HEK293T (cell line): ENCODE measurements at regions not wholly inside any gene's neighbourhood (a gene's known extent, or its start where the extent isn't known, plus 50 kb on each side); places are given as distances from the start of the nearest gene placed in this dataset.

Source experiments
- BHLHE40 ChIP-seq: fragments of 450-650 bp; IDR thresholded peaks from 2 replicates; pipeline ENCODE4 v1.6.1; 2016; ENCODE audit warnings: mild to moderate bottlenecking, moderate library complexity, borderline replicate concordance
- CTBP1 ChIP-seq: fragments of 450-650 bp; IDR thresholded peaks from 2 replicates; pipeline ENCODE4 v1.6.1; 2016; ENCODE audit warnings: borderline replicate concordance
- ELF4 ChIP-seq: fragments of 450-650 bp; IDR thresholded peaks from 2 replicates; pipeline ENCODE4 v1.6.1; 2017; ENCODE audit warnings: antibody characterized with exemption
- FOXA1 ChIP-seq: fragments of 450-650 bp; IDR thresholded peaks from 2 replicates; pipeline ENCODE4 v1.6.1; 2016; ENCODE audit warnings: mild to moderate bottlenecking
- FOXK2 ChIP-seq: fragments of 450-650 bp; IDR thresholded peaks from 2 replicates; pipeline ENCODE4 v1.6.1; 2016; ENCODE audit warnings: mild to moderate bottlenecking
- FOXM1 ChIP-seq: fragments of 450-650 bp; IDR thresholded peaks from 2 replicates; pipeline ENCODE4 v1.6.1; 2017; ENCODE audit warnings: mild to moderate bottlenecking, borderline replicate concordance
- L3MBTL2 ChIP-seq: fragments of 450-650 bp; conservative IDR thresholded peaks from 2 replicates; pipeline ENCODE4 v1.6.1; 2016; ENCODE audit warnings: mild to moderate bottlenecking
- NFRKB ChIP-seq: fragments of 450-650 bp; IDR thresholded peaks from 2 replicates; pipeline ENCODE4 v1.6.1; 2016; ENCODE audit warnings: mild to moderate bottlenecking, moderate library complexity
- PKNOX1 ChIP-seq: fragments of 450-650 bp; IDR thresholded peaks from 2 replicates; pipeline ENCODE4 v1.6.1; 2016
- SP1 ChIP-seq: fragments of 450-650 bp; IDR thresholded peaks from 2 replicates; pipeline ENCODE4 v1.6.1; 2017
- SUZ12 ChIP-seq: fragments of 450-650 bp; IDR thresholded peaks from 2 replicates; pipeline ENCODE4 v1.6.1; 2016; ENCODE audit warnings: mild to moderate bottlenecking
- TARDBP ChIP-seq: fragments of 450-650 bp; IDR thresholded peaks from 2 replicates; pipeline ENCODE4 v1.6.1; 2016
- ZNF384 ChIP-seq: fragments of 450-650 bp; IDR thresholded peaks from 2 replicates; pipeline ENCODE4 v1.6.1; 2016

GRCh38 chr3:159497361-159497760 is 491.3 kb upstream of the IL12A start:
- TF ChIP-seq SUZ12 (no peak), ELF4 (no peak), FOXM1 (no peak), NFRKB (no peak), BHLHE40 (no peak), SP1 (no peak), FOXA1 (no peak), PKNOX1 (no peak), L3MBTL2 (no peak), ZNF384 (no peak), CTBP1 (no peak), TARDBP (no peak), FOXK2 (no peak)
